CD14-positive monocyte (primary cell): ENCODE measurements at regions not wholly inside any gene's neighbourhood (a gene's known extent, or its start where the extent isn't known, plus 50 kb on each side); places are given as distances from the start of the nearest gene placed in this dataset.

ENCODE experiments used
- DNase-seq, 3 donors: peaks; one replicate each; pipeline ENCODE4 v3.0.0-alpha.2; 2011 to 2022
- H2AFZ ChIP-seq: 2 replicates; pipeline ENCODE4 v1.6.0; 2012; ENCODE audit warnings: mild to moderate bottlenecking, low read depth, low read length, inconsistent platforms; ENCODE audit not compliant: insufficient read depth, poor library complexity, severe bottlenecking
- H3K27ac ChIP-seq, 2 donors: 1 replicate in 1 of 2; 2 replicates in 1 of 2; pipeline ENCODE4 v1.5.1; 2012 to 2013; ENCODE audit warnings: low read length in 2 of 2, control low read depth in 1 of 2, inconsistent platforms in 1 of 2, low read depth in 1 of 2, mild to moderate bottlenecking in 1 of 2
- H3K27me3 ChIP-seq, 2 donors: one replicate each; pipeline versions ENCODE4 v1.6.0 to v1.6.1; 2011 to 2013; ENCODE audit warnings: low read length in 2 of 2; ENCODE audit not compliant: control insufficient read depth in 2 of 2, insufficient read depth in 2 of 2
- H3K36me3 ChIP-seq, 2 donors: replicated peaks in 1 of 2; 1 replicate in 1 of 2; 2 replicates in 1 of 2; pipeline versions ENCODE4 v1.5.1 to v1.6.1; 2012 to 2013; ENCODE audit warnings: low read length in 2 of 2, control low read depth in 1 of 2, inconsistent platforms in 1 of 2, mild to moderate bottlenecking in 1 of 2; ENCODE audit not compliant: insufficient read depth in 2 of 2, control insufficient read depth in 1 of 2
- H3K4me1 ChIP-seq, 2 donors: 1 replicate in 1 of 2; 2 replicates in 1 of 2; pipeline versions ENCODE4 v1.5.1 to v1.6.1; 2012 to 2013; ENCODE audit warnings: low read length in 2 of 2, control low read depth in 1 of 2, inconsistent platforms in 1 of 2, mild to moderate bottlenecking in 1 of 2, moderate library complexity in 1 of 2; ENCODE audit not compliant: insufficient read depth in 2 of 2, control insufficient read depth in 1 of 2
- H3K4me2 ChIP-seq: replicated peaks from 2 replicates; pipeline ENCODE3; 2012; ENCODE audit warnings: low read length, moderate library complexity, mild to moderate bottlenecking; ENCODE audit not compliant: poor library complexity, severe bottlenecking; ENCODE audit errors: extremely low read depth
- H3K4me3 ChIP-seq, 3 experiments: fragments of 200-600 bp in 1 of 3; sonication (generic) in 1 of 3; replicated peaks in 1 of 3; 1 replicate in 2 of 3; 2 replicates in 1 of 3; pipeline ENCODE4 v1.5.1; 2011 to 2013; ENCODE audit warnings: low read length in 3 of 3, mild to moderate bottlenecking in 3 of 3, control low read depth in 2 of 3, low read depth in 2 of 3, inconsistent platforms in 1 of 3, moderate library complexity in 1 of 3
- H3K79me2 ChIP-seq: 2 replicates; pipeline ENCODE4 v1.6.0; 2012; ENCODE audit warnings: mild to moderate bottlenecking, control low read depth, inconsistent platforms, low read length, moderate library complexity; ENCODE audit not compliant: insufficient read depth
- H3K9ac ChIP-seq: 2 replicates; pipeline ENCODE4 v1.6.0; 2017; ENCODE audit warnings: low read length, mild to moderate bottlenecking; ENCODE audit not compliant: insufficient read depth, poor library complexity, severe bottlenecking
- H3K9me3 ChIP-seq, 2 donors: replicated peaks in 1 of 2; 1 replicate in 1 of 2; 2 replicates in 1 of 2; pipeline versions ENCODE4 v1.5.1 to v1.6.1; 2012 to 2013; ENCODE audit warnings: low read length in 2 of 2, control low read depth in 1 of 2; ENCODE audit not compliant: control insufficient read depth in 1 of 2, insufficient read depth in 1 of 2
- H4K20me1 ChIP-seq: 2 replicates; pipeline ENCODE4 v1.6.0; 2012; ENCODE audit warnings: mild to moderate bottlenecking, low read length, control low read depth, moderate library complexity; ENCODE audit not compliant: insufficient read depth
- H3K27ac Mint-ChIP-seq, 7 donors: one replicate each; pipeline ENCODE4 v1.8.0; 2020; ENCODE audit warnings: mild to moderate bottlenecking in 7 of 7, mixed read lengths in 7 of 7, moderate library complexity in 6 of 7, inconsistent platforms in 2 of 7
- H3K27me3 Mint-ChIP-seq, 3 donors: one replicate each; pipeline ENCODE4 v1.8.0; 2021 to 2022; ENCODE audit warnings: low read depth in 3 of 3, mild to moderate bottlenecking in 3 of 3, mixed read lengths in 3 of 3, moderate library complexity in 3 of 3, inconsistent platforms in 1 of 3
- H3K36me3 Mint-ChIP-seq, 2 donors: one replicate each; pipeline ENCODE4 v1.8.0; 2020; ENCODE audit warnings: mixed read lengths in 2 of 2, inconsistent platforms in 1 of 2, mild to moderate bottlenecking in 1 of 2
- H3K4me1 Mint-ChIP-seq: one replicate; pipeline ENCODE4 v1.8.0; 2020; ENCODE audit warnings: mild to moderate bottlenecking, mixed read lengths
- H3K4me3 Mint-ChIP-seq, 2 donors: one replicate each; pipeline ENCODE4 v1.8.0; 2020; ENCODE audit warnings: mild to moderate bottlenecking in 2 of 2, mixed read lengths in 2 of 2, moderate library complexity in 1 of 2
- H3K9me3 Mint-ChIP-seq, 7 donors: one replicate each; pipeline ENCODE4 v1.8.0; 2020 to 2022; ENCODE audit warnings: mixed read lengths in 7 of 7, mild to moderate bottlenecking in 6 of 7, moderate library complexity in 6 of 7, inconsistent platforms in 2 of 7
- WGBS: methylation state at CpG from one replicate; pipeline ENCODE4 v1.1.5; 2013; ENCODE audit warnings: missing lambda C conversion rate; ENCODE audit not compliant: insufficient coverage; 5-methylcytosine and 5-hydroxymethylcytosine counted together
- intact Hi-C, 2 donors: fragments of 100-400 bp; cut with micrococcal nuclease; formaldehyde crosslinking; loops; one replicate each; pipeline versions ENCODE4 v1.15.0 to v1.15.1; 2023
- TF ChIP-seq, protein P1 (sequence below): fragments of 200-600 bp; IDR thresholded peaks from one replicate; pipeline ENCODE4 v1.8.0; 2022; ENCODE audit warnings: antibody characterized with exemption, mild to moderate bottlenecking

DNA sequence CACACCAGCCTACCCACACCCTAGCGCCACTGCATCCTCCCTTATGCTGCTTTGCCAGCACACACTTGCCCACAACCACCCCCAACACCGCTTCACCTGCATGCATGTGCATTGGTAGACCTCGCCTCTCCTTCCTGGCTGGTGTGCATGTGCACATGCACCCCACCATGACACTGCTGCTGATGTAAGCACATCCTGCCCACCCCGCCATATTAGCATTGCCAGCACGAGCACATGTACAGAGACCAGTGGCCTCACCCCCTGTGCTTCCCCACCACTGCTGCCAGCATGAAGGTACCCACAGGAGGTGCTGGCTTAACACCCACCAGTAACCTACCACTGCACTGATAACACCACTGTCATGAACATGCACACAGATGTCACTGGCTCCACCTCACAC lies 218.2 kb downstream of the SLCO4C1 start:
- TF ChIP-seq, protein P1, sequence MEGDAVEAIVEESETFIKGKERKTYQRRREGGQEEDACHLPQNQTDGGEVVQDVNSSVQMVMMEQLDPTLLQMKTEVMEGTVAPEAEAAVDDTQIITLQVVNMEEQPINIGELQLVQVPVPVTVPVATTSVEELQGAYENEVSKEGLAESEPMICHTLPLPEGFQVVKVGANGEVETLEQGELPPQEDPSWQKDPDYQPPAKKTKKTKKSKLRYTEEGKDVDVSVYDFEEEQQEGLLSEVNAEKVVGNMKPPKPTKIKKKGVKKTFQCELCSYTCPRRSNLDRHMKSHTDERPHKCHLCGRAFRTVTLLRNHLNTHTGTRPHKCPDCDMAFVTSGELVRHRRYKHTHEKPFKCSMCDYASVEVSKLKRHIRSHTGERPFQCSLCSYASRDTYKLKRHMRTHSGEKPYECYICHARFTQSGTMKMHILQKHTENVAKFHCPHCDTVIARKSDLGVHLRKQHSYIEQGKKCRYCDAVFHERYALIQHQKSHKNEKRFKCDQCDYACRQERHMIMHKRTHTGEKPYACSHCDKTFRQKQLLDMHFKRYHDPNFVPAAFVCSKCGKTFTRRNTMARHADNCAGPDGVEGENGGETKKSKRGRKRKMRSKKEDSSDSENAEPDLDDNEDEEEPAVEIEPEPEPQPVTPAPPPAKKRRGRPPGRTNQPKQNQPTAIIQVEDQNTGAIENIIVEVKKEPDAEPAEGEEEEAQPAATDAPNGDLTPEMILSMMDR: no peak
- WGBS: 84% methylated on average over 5 of the region's 5 CpGs
- Histone ChIP-seq H3K9ac (no peak overlapping the region), H3K4me3 (no peak overlapping the region), H3K79me2 (no peaks in the 10 kb centered on the region), H3K27ac (no peak overlapping the region), H3K27me3 (no peaks in the 10 kb centered on the region), H3K4me2 (no peak overlapping the region), H2AFZ (no peak overlapping the region), H3K9me3 (peaks cover 0 to 8% of the 10 kb centered on the region in 2 donors), H3K36me3 (no peaks in the 10 kb centered on the region), H3K4me1 (no peaks in the 10 kb centered on the region), H4K20me1 (no peaks in the 10 kb centered on the region)
- Mint-ChIP-seq H3K4me1 (no peaks in the 10 kb centered on the region), H3K27ac (no peak overlapping the region), H3K9me3 (peaks cover 0 to 18% (median 11%) of the 10 kb centered on the region in 7 donors), H3K27me3 (no peaks in the 10 kb centered on the region), H3K4me3 (no peak overlapping the region), H3K36me3 (no peaks in the 10 kb centered on the region)
- DNase-seq: no peak
- intact Hi-C loops: no loop called here

DNA sequence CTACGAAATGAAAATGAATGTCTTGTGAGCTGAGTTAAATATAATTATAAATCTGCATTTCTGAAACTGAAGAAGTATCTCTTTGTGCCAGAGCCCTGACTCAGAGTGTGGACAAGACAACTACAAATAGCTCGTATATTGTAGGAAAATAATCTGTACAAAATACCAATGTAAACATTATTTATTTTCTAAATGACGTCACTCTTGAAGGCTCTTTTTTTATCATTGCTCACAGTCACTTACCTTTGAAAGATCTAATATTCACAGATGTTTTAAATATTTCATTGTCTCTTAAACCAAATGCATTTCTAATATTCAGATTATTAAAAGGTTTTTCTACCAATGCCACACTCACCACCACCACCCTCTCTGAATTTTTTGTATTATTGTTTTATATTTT lies 226.1 kb downstream of the SLCO4C1 start:
- Histone ChIP-seq H3K79me2 (no peaks in the 10 kb centered on the region), H2AFZ (no peak overlapping the region), H3K27me3 (no peaks in the 10 kb centered on the region), H3K9me3 (no peaks in the 10 kb centered on the region), H3K4me3 (no peak overlapping the region), H3K36me3 (no peaks in the 10 kb centered on the region), H3K4me2 (no peak overlapping the region), H3K27ac (no peak overlapping the region), H4K20me1 (no peaks in the 10 kb centered on the region), H3K4me1 (no peaks in the 10 kb centered on the region), H3K9ac (no peak overlapping the region)
- intact Hi-C loops: no loop called here
- TF ChIP-seq, protein P1: no peak
- H3K27me3 Mint-ChIP-seq: no peaks in the 10 kb centered on the region
- DNase-seq: no peak
- H3K9me3 Mint-ChIP-seq: no peaks in the 10 kb centered on the region
- H3K36me3 Mint-ChIP-seq: no peaks in the 10 kb centered on the region
- H3K27ac Mint-ChIP-seq: no peak overlapping the region
- H3K4me3 Mint-ChIP-seq: no peak overlapping the region
- H3K4me1 Mint-ChIP-seq: no peaks in the 10 kb centered on the region
- no CpG with 5 or more reads among the region's 3 CpGs for WGBS
